HEK293 (cell line): ENCODE measurements at regions not wholly inside any gene's neighbourhood (a gene's known extent, or its start where the extent isn't known, plus 50 kb on each side); places are given as distances from the start of the nearest gene placed in this dataset.

Source experiments
- CTCF ChIA-PET: fragments of 350-600 bp; formaldehyde crosslinking; extraction: SDS; loops from one replicate; lab custom pipeline; 2021; ENCODE audit warnings: antibody characterized with exemption; lab: Yijun Ruan, JAX
- POLR2A ChIA-PET: fragments of 300-600 bp; formaldehyde crosslinking; extraction: SDS; loops from one replicate; lab custom pipeline; 2020; ENCODE audit warnings: antibody characterized with exemption, inconsistent platforms; lab: Yijun Ruan, JAX
- H3K27ac ChIP-seq: fragments of 200-500 bp; sonication (Bioruptor generic); 2 replicates; pipeline ENCODE4 v1.5.1; 2014; ENCODE audit warnings: low read depth, low read length, control low read depth, inconsistent platforms; ENCODE audit errors: extremely low read depth
- H3K36me3 ChIP-seq, 2 experiments: fragments of 200-500 bp in 1 of 2; sonication (Bioruptor generic) in 1 of 2; 1 replicate in 1 of 2; 2 replicates in 1 of 2; pipeline ENCODE4 v1.5.1; 2014 to 2017; ENCODE audit warnings: inconsistent platforms in 2 of 2, low read length in 2 of 2; ENCODE audit not compliant: control insufficient read depth in 2 of 2, insufficient read depth in 1 of 2
- H3K4me1 ChIP-seq: fragments of 200-500 bp; sonication (Bioruptor generic); 2 replicates; pipeline ENCODE4 v1.5.1; 2014; ENCODE audit warnings: mild to moderate bottlenecking, low read length, inconsistent platforms; ENCODE audit not compliant: control insufficient read depth, insufficient read depth
- H3K4me3 ChIP-seq: 2 replicates; pipeline ENCODE4 v1.5.1; 2011; ENCODE audit warnings: low read depth, mild to moderate bottlenecking, control low read depth, low read length, moderate library complexity
- H3K9me3 ChIP-seq: fragments of 200-500 bp; sonication (Bioruptor generic); 2 replicates; pipeline ENCODE4 v1.5.1; 2014; ENCODE audit warnings: low read depth, low read length, inconsistent platforms; ENCODE audit not compliant: control insufficient read depth, insufficient read depth
- BCL11B ChIP-seq: fragments of 450-650 bp; formaldehyde crosslinking; IDR thresholded peaks from 2 replicates; pipeline ENCODE4 v1.5.1; 2016; ENCODE audit warnings: low read depth, missing biosample characterization, missing genetic modification characterization
- EGR2 ChIP-seq: fragments of 450-650 bp; formaldehyde crosslinking; IDR thresholded peaks from 2 replicates; pipeline ENCODE4 v1.5.1; 2016; ENCODE audit warnings: low read depth, missing biosample characterization, missing genetic modification characterization
- OSR2 ChIP-seq: fragments of 450-650 bp; formaldehyde crosslinking; IDR thresholded peaks from 2 replicates; pipeline ENCODE4 v1.5.1; 2016; ENCODE audit warnings: missing biosample characterization, missing genetic modification characterization
- SP2 ChIP-seq: fragments of 450-650 bp; formaldehyde crosslinking; IDR thresholded peaks from 2 replicates; pipeline ENCODE4 v1.5.1; 2016; ENCODE audit warnings: missing biosample characterization, missing genetic modification characterization
- ZFHX2 ChIP-seq: fragments of 450-650 bp; formaldehyde crosslinking; conservative IDR thresholded peaks from 2 replicates; pipeline ENCODE4 v1.5.1; 2016; ENCODE audit warnings: missing biosample characterization, missing genetic modification characterization
- ZFP41 ChIP-seq: fragments of 450-650 bp; formaldehyde crosslinking; IDR thresholded peaks from 2 replicates; pipeline ENCODE4 v1.5.1; 2016; ENCODE audit warnings: missing biosample characterization, missing genetic modification characterization, borderline replicate concordance
- ZNF112 ChIP-seq: fragments of 450-650 bp; formaldehyde crosslinking; IDR thresholded peaks from 2 replicates; pipeline ENCODE4 v1.5.0; 2017; ENCODE audit warnings: missing biosample characterization, missing genetic modification characterization
- ZNF121 ChIP-seq: fragments of 450-650 bp; formaldehyde crosslinking; IDR thresholded peaks from 2 replicates; pipeline ENCODE4 v1.5.1; 2016; ENCODE audit warnings: missing biosample characterization, missing genetic modification characterization
- ZNF132 ChIP-seq: fragments of 450-650 bp; formaldehyde crosslinking; IDR thresholded peaks from 2 replicates; pipeline ENCODE4 v1.5.1; 2017; ENCODE audit warnings: missing biosample characterization, missing genetic modification characterization, borderline replicate concordance
- ZNF140 ChIP-seq: fragments of 450-650 bp; formaldehyde crosslinking; IDR thresholded peaks from 2 replicates; pipeline ENCODE4 v1.5.1; 2016; ENCODE audit warnings: missing biosample characterization, missing genetic modification characterization
- ZNF157 ChIP-seq: fragments of 450-650 bp; formaldehyde crosslinking; IDR thresholded peaks from 2 replicates; pipeline ENCODE4 v1.5.1; 2016; ENCODE audit warnings: missing biosample characterization, missing genetic modification characterization
- ZNF169 ChIP-seq: fragments of 450-650 bp; formaldehyde crosslinking; IDR thresholded peaks from 2 replicates; pipeline ENCODE4 v1.5.1; 2016; ENCODE audit warnings: missing biosample characterization, missing genetic modification characterization
- ZNF324 ChIP-seq: fragments of 450-650 bp; formaldehyde crosslinking; IDR thresholded peaks from 2 replicates; pipeline ENCODE4 v1.5.1; 2016; ENCODE audit warnings: missing biosample characterization, missing genetic modification characterization
- ZNF350 ChIP-seq: fragments of 450-650 bp; formaldehyde crosslinking; IDR thresholded peaks from 2 replicates; pipeline ENCODE4 v1.5.0; 2017; ENCODE audit warnings: missing biosample characterization, mild to moderate bottlenecking, missing genetic modification characterization
- ZNF354C ChIP-seq: fragments of 450-650 bp; formaldehyde crosslinking; IDR thresholded peaks from 2 replicates; pipeline ENCODE4 v1.5.1; 2016; ENCODE audit warnings: missing biosample characterization, missing genetic modification characterization, low read depth, borderline replicate concordance
- ZNF37A ChIP-seq: fragments of 450-650 bp; IDR thresholded peaks from 2 replicates; pipeline ENCODE4 v1.5.1; 2018; ENCODE audit warnings: missing biosample characterization, missing genetic modification characterization
- ZNF510 ChIP-seq: fragments of 450-650 bp; formaldehyde crosslinking; IDR thresholded peaks from 2 replicates; pipeline ENCODE4 v1.5.1; 2018; ENCODE audit warnings: mild to moderate bottlenecking, missing genetic modification characterization, missing biosample characterization; ENCODE audit not compliant: insufficient replicate concordance
- ZNF555 ChIP-seq: fragments of 450-650 bp; formaldehyde crosslinking; conservative IDR thresholded peaks from 2 replicates; pipeline ENCODE4 v1.5.1; 2017; ENCODE audit warnings: missing biosample characterization, mild to moderate bottlenecking, missing genetic modification characterization, inconsistent platforms
- ZNF664 ChIP-seq: fragments of 450-650 bp; formaldehyde crosslinking; IDR thresholded peaks from 2 replicates; pipeline ENCODE4 v1.5.1; 2016; ENCODE audit warnings: missing biosample characterization, missing genetic modification characterization
- ZNF670 ChIP-seq: fragments of 450-650 bp; formaldehyde crosslinking; IDR thresholded peaks from 2 replicates; pipeline ENCODE4 v1.5.1; 2016; ENCODE audit warnings: missing biosample characterization, missing genetic modification characterization, low read depth
- ZNF701 ChIP-seq: fragments of 450-650 bp; formaldehyde crosslinking; IDR thresholded peaks from 2 replicates; pipeline ENCODE4 v1.5.1; 2016; ENCODE audit warnings: missing biosample characterization, missing genetic modification characterization
- ZNF830 ChIP-seq: fragments of 450-650 bp; IDR thresholded peaks from 2 replicates; pipeline ENCODE4 v1.5.0; 2018; ENCODE audit warnings: missing biosample characterization, missing genetic modification characterization, low read depth, mild to moderate bottlenecking, moderate library complexity
- ZSCAN23 ChIP-seq: fragments of 450-650 bp; formaldehyde crosslinking; IDR thresholded peaks from 2 replicates; pipeline ENCODE4 v1.5.1; 2016; ENCODE audit warnings: missing biosample characterization, missing genetic modification characterization
- ZXDB ChIP-seq: fragments of 450-650 bp; formaldehyde crosslinking; IDR thresholded peaks from 2 replicates; pipeline ENCODE4 v1.5.1; 2016; ENCODE audit warnings: missing biosample characterization, missing genetic modification characterization
- TF ChIP-seq, protein P1 (sequence below): fragments of 450-650 bp; formaldehyde crosslinking; IDR thresholded peaks from 2 replicates; pipeline ENCODE4 v1.5.1; 2016; ENCODE audit warnings: missing biosample characterization, missing genetic modification characterization
- TF ChIP-seq, protein P2 (sequence below): fragments of 450-650 bp; formaldehyde crosslinking; IDR thresholded peaks from 2 replicates; pipeline ENCODE4 v1.5.1; 2016; ENCODE audit warnings: missing biosample characterization, missing genetic modification characterization
- TF ChIP-seq, protein P3 (sequence below): fragments of 450-650 bp; formaldehyde crosslinking; IDR thresholded peaks from 2 replicates; pipeline ENCODE4 v1.5.1; 2016; ENCODE audit warnings: missing biosample characterization, missing genetic modification characterization
- TF ChIP-seq, protein P4 (sequence below): fragments of 450-650 bp; IDR thresholded peaks from 2 replicates; pipeline ENCODE4 v1.5.1; 2018; ENCODE audit warnings: missing biosample characterization, missing genetic modification characterization
- TF ChIP-seq, protein P5 (sequence below): fragments of 450-650 bp; formaldehyde crosslinking; IDR thresholded peaks from 2 replicates; pipeline ENCODE4 v1.5.1; 2016; ENCODE audit warnings: missing biosample characterization, missing genetic modification characterization

DNA sequence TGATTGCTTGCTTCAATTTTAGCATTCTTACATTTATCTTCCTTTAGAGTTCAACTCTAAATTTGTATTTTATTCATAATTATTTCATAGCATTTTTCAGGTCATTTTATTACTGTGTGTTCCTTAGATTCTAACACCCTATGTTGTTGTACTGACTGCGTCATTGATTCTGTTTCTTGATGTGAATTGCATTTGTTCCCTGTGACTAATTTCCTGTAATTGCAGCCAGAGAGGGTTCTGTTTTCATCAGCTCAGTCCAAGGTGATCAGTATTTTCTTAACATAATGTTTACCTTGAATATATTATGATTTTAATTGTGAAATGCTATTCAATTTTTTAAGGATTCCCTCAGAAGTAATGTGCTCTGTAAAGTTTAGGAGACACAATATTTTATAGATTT, 970.2 kb upstream of the PIK3C3 start (continued):
- TF ChIP-seq, protein P1, sequence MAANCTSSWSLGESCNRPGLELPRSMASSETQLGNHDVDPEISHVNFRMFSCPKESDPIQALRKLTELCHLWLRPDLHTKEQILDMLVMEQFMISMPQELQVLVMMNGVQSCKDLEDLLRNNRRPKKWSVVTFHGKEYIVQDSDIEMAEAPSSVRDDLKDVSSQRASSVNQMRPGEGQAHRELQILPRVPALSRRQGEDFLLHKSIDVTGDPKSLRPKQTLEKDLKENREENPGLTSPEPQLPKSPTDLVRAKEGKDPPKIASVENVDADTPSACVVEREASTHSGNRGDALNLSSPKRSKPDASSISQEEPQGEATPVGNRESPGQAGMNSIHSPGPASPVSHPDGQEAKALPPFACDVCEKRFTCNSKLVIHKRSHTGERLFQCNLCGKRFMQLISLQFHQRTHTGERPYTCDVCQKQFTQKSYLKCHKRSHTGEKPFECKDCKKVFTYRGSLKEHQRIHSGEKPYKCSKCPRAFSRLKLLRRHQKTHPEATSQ (tag by site-specific recombination), result no peak
- TF ChIP-seq, protein P2, sequence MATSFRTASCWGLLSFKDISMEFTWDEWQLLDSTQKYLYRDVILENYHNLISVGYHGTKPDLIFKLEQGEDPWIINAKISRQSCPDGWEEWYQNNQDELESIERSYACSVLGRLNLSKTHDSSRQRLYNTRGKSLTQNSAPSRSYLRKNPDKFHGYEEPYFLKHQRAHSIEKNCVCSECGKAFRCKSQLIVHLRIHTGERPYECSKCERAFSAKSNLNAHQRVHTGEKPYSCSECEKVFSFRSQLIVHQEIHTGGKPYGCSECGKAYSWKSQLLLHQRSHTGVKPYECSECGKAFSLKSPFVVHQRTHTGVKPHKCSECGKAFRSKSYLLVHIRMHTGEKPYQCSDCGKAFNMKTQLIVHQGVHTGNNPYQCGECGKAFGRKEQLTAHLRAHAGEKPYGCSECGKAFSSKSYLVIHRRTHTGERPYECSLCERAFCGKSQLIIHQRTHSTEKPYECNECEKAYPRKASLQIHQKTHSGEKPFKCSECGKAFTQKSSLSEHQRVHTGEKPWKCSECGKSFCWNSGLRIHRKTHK (tag by site-specific recombination), result no peak
- no peak for TF ChIP-seq ZNF112 (tag by site-specific recombination)
- no peak for TF ChIP-seq ZXDB
- TF ChIP-seq, protein P3, sequence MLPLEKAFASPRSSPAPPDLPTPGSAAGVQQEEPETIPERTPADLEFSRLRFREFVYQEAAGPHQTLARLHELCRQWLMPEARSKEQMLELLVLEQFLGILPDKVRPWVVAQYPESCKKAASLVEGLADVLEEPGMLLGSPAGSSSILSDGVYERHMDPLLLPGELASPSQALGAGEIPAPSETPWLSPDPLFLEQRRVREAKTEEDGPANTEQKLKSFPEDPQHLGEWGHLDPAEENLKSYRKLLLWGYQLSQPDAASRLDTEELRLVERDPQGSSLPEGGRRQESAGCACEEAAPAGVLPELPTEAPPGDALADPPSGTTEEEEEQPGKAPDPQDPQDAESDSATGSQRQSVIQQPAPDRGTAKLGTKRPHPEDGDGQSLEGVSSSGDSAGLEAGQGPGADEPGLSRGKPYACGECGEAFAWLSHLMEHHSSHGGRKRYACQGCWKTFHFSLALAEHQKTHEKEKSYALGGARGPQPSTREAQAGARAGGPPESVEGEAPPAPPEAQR (tag by site-specific recombination), result no peak
- no peak for TF ChIP-seq ZNF664 (tag by site-specific recombination)
- no peak for TF ChIP-seq ZFHX2 (tag by site-specific recombination)
- no peak for TF ChIP-seq ZNF354C
- TF ChIP-seq ZNF670 (tag by site-specific recombination), result no peak
- no peak for TF ChIP-seq ZNF324 (tag by site-specific recombination)
- TF ChIP-seq ZNF350 (tag by site-specific recombination), result no peak
- no peak for TF ChIP-seq ZFP41 (tag by site-specific recombination)
- no peak for TF ChIP-seq ZSCAN23
- no peak for TF ChIP-seq ZNF169
- TF ChIP-seq, all 188 proteins: peak for 0

DNA sequence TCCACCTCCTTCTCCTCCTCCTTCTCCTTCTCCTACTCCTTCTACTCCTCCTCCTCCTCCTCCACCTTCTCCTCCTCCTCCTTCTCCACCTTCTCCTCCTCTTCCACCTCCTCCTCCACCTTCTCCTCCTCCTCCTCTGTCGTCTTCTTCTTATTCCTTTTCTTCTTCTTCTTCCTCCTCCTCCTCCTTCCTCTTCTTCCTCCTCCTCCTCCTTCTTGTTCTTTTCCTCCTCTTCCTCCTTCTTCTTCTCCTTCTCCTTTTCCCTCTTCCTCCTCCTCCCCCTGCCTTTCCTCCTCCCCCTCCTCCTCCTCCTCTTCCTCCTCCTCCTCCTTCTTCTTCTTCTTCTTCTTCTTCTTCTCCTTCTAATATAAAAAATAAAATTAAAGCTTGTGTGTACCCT, 971.2 kb upstream of the PIK3C3 start:
- H3K4me3 ChIP-seq, result no peak overlapping the region
- TF ChIP-seq EGR2 (tag by site-specific recombination) (peak; percentile 62; the same call in 1 of the 2 replicates), ZFHX2 (tag by site-specific recombination) (0 out of 2 replicates have a peak, but pooled peaks have one; percentile 10), ZNF132 (tag by site-specific recombination) (no peak)
- TF ChIP-seq, protein P4, sequence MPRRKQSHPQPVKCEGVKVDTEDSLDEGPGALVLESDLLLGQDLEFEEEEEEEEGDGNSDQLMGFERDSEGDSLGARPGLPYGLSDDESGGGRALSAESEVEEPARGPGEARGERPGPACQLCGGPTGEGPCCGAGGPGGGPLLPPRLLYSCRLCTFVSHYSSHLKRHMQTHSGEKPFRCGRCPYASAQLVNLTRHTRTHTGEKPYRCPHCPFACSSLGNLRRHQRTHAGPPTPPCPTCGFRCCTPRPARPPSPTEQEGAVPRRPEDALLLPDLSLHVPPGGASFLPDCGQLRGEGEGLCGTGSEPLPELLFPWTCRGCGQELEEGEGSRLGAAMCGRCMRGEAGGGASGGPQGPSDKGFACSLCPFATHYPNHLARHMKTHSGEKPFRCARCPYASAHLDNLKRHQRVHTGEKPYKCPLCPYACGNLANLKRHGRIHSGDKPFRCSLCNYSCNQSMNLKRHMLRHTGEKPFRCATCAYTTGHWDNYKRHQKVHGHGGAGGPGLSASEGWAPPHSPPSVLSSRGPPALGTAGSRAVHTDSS (tag by site-specific recombination), result peak; percentile 65; the same call in 1 of the 2 replicates
- no peaks in the 10 kb centered on the region for H3K4me1 ChIP-seq
- H3K27ac ChIP-seq, result no peak overlapping the region
- CTCF ChIA-PET, result interaction anchor here (0.7 kb wide), 1 partner anchor 158 kb away, joined by 3 read pairs; no protein-coding TSS in a partner anchor
- H3K36me3 ChIP-seq, result no peaks in the 10 kb centered on the region
- H3K9me3 ChIP-seq, result no peaks in the 10 kb centered on the region
- POLR2A ChIA-PET, result interaction anchor here (0.6 kb wide), 1 partner anchor 24 kb away, joined by 3 read pairs; no protein-coding TSS in a partner anchor

DNA sequence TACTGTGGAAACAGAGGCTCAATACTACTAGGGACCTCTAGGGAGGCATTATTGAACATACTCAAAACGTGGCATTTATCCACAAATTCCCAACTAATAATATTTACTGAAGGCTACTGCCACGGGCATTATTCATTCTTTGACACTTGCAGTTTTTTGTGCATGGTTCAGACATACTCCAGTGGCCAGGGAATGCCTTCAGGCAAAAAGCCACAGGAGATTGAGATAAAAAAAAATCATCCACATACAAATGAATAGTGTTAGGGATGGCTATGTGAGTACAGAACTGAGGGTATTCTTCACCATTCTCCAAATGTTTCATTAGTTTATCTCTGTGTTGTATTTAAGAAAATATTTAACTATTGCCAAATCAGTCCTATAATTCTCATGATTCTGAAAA, 974.9 kb upstream of the PIK3C3 start:
- ChIA-PET CTCF (no interaction called here), POLR2A (no interaction called here)
- Histone ChIP-seq H3K9me3 (no peaks in the 10 kb centered on the region), H3K27ac (no peak overlapping the region), H3K4me3 (no peak overlapping the region), H3K4me1 (no peaks in the 10 kb centered on the region), H3K36me3 (no peaks in the 10 kb centered on the region)
- TF ChIP-seq ZNF830 (tag by site-specific recombination) (no peak), ZNF157 (tag by site-specific recombination) (no peak), ZNF37A (tag by site-specific recombination) (no peak), BCL11B (tag by site-specific recombination) (no peak), ZNF701 (tag by site-specific recombination) (no peak), OSR2 (tag by site-specific recombination) (no peak), ZXDB (no peak), ZNF121 (tag by site-specific recombination) (no peak), SP2 (tag by site-specific recombination) (no peak), ZNF555 (tag by site-specific recombination) (no peak), ZSCAN23 (no peak), ZNF140 (tag by site-specific recombination) (no peak), ZNF510 (tag by site-specific recombination) (no peak)
- TF ChIP-seq, protein P5, sequence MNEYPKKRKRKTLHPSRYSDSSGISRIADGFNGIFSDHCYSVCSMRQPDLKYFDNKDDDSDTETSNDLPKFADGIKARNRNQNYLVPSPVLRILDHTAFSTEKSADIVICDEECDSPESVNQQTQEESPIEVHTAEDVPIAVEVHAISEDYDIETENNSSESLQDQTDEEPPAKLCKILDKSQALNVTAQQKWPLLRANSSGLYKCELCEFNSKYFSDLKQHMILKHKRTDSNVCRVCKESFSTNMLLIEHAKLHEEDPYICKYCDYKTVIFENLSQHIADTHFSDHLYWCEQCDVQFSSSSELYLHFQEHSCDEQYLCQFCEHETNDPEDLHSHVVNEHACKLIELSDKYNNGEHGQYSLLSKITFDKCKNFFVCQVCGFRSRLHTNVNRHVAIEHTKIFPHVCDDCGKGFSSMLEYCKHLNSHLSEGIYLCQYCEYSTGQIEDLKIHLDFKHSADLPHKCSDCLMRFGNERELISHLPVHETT (tag by site-specific recombination), result no peak
